Gastrocnemius medialis (tissue), 4 donors: ENCODE measurements at regions not wholly inside any gene's neighbourhood (a gene's known extent, or its start where the extent isn't known, plus 50 kb on each side); places are given as distances from the start of the nearest gene placed in this dataset.

Experiments used
- ATAC-seq, 2 donors: fragments of 150-250 bp; one replicate each; pipeline ENCODE4 v1.9.1; 2016
- DNase-seq, 2 donors: peaks; one replicate each; pipeline ENCODE4 v3.0.0-alpha.2; 2019
- H3K27ac ChIP-seq, 4 donors: fragments of 200-600 bp; sonication (generic); 1 replicate in 1 of 4; 2 replicates in 3 of 4; pipeline ENCODE4 v1.5.1; 2016 to 2018; ENCODE audit warnings: mild to moderate bottlenecking in 2 of 4, moderate library complexity in 1 of 4
- H3K27me3 ChIP-seq, 3 donors: fragments of 200-600 bp; sonication (generic) in 2 of 3; 1 replicate in 1 of 3; 2 replicates in 2 of 3; pipeline versions ENCODE4 v1.5.1 to v1.6.0; 2016 to 2019; ENCODE audit warnings: mild to moderate bottlenecking in 1 of 3, moderate library complexity in 1 of 3
- H3K36me3 ChIP-seq, 2 donors: fragments of 200-600 bp; sonication (generic) in 1 of 2; one replicate each; pipeline ENCODE4 v1.5.1; 2017 to 2018
- H3K4me1 ChIP-seq, 2 donors: fragments of 200-600 bp; sonication (generic) in 1 of 2; one replicate each; pipeline ENCODE4 v1.5.1; 2016 to 2017; ENCODE audit warnings: mild to moderate bottlenecking in 2 of 2
- H3K4me3 ChIP-seq, 4 donors: fragments of 200-600 bp; sonication (generic) in 3 of 4; 1 replicate in 1 of 4; 2 replicates in 3 of 4; pipeline ENCODE4 v1.5.1; 2016 to 2019; ENCODE audit warnings: mild to moderate bottlenecking in 2 of 4
- H3K9me3 ChIP-seq, 3 donors: fragments of 200-600 bp; sonication (generic) in 2 of 3; 1 replicate in 1 of 3; 2 replicates in 2 of 3; pipeline ENCODE4 v1.5.1; 2016 to 2019
- POLR2A ChIP-seq, 2 donors: fragments of 450-650 bp; IDR thresholded peaks; one replicate each; pipeline ENCODE4 v1.6.1; 2017; ENCODE audit warnings: antibody characterized with exemption in 2 of 2, mild to moderate bottlenecking in 2 of 2, moderate library complexity in 2 of 2
- in situ Hi-C, 4 donors: fragments of 200-750 bp; cut with MboI; loops; one replicate each; pipeline versions ENCODE4 v1.15.0 to v1.8.0; 2017; ENCODE audit warnings: low sequenced_read_pairs in 4 of 4
- intact Hi-C: fragments of 100-400 bp; cut with DNase I; formaldehyde crosslinking; loops from one replicate; pipeline ENCODE4 v1.15.1; 2023; ENCODE audit warnings: low total_unique reads
- TF ChIP-seq, protein P1 (sequence below), 5 experiments: fragments of 450-650 bp in 3 of 5; fragments of 200-600 bp in 2 of 5; sonication (generic) in 2 of 5; IDR thresholded peaks in 4 of 5; conservative IDR thresholded peaks in 1 of 5; 1 replicate in 4 of 5; 2 replicates in 1 of 5; pipeline ENCODE4 v1.5.1; 2016 to 2019; ENCODE audit warnings: antibody characterized with exemption in 5 of 5, mild to moderate bottlenecking in 3 of 5, moderate library complexity in 3 of 5

DNA sequence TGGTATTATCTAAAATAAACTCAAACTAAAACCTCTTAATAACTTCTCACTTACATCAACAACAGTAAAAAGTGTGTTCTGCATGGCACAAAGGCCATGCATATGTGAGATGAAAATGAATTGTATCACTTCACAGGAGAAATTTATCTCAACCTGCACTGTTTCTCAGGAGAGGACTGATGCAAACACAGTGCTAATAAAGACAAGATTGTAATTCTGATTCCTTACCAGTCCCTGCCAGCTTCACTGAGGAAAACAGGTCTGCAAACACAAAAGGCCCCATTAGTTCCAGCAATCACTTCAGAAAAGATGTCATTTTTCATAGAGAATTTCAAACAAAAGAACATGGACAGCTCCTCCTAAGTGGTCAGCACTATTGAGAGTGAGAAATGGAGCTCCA lies 117.3 kb upstream of the PDE4D start:
- Histone ChIP-seq H3K4me1 (no peaks in the 10 kb centered on the region), H3K9me3 (no peaks in the 10 kb centered on the region), H3K36me3 (no peaks in the 10 kb centered on the region), H3K27ac (no peak overlapping the region), H3K4me3 (no peak overlapping the region), H3K27me3 (no peaks in the 10 kb centered on the region)
- in situ Hi-C loops (no loop called here), intact Hi-C loops (no loop called here)
- no peak for ATAC-seq
- TF ChIP-seq, protein P1, sequence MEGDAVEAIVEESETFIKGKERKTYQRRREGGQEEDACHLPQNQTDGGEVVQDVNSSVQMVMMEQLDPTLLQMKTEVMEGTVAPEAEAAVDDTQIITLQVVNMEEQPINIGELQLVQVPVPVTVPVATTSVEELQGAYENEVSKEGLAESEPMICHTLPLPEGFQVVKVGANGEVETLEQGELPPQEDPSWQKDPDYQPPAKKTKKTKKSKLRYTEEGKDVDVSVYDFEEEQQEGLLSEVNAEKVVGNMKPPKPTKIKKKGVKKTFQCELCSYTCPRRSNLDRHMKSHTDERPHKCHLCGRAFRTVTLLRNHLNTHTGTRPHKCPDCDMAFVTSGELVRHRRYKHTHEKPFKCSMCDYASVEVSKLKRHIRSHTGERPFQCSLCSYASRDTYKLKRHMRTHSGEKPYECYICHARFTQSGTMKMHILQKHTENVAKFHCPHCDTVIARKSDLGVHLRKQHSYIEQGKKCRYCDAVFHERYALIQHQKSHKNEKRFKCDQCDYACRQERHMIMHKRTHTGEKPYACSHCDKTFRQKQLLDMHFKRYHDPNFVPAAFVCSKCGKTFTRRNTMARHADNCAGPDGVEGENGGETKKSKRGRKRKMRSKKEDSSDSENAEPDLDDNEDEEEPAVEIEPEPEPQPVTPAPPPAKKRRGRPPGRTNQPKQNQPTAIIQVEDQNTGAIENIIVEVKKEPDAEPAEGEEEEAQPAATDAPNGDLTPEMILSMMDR (IDR thresholded peaks at IDR 0.05 in 4 of 5, conservative IDR thresholded peaks at IDR 0.05 in 1 of 5), result no peak
- TF ChIP-seq POLR2A (IDR thresholded peaks at IDR 0.05), result no peak
- DNase-seq, result no peak

DNA sequence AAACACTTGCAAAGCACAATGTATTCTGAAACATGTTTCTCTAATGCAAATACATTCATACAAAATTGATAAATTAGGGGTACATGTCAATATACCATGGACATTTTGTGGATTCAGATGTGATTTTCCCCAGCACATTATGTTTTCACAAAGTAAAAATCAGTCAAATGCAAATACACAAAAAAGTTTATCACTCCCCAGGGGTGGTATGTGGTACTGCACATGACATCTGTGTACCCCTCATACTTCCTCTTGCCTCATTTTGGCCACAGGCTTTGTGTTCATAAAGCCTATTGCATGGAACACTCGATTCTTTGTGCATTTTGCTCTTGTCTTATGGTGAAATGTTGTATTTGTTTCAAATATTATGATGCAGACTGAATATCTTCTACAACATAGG lies 116.8 kb upstream of the PDE4D start:
- Histone ChIP-seq H3K36me3 (no peaks in the 10 kb centered on the region), H3K27me3 (no peaks in the 10 kb centered on the region), H3K27ac (no peak overlapping the region), H3K4me3 (no peak overlapping the region), H3K9me3 (no peaks in the 10 kb centered on the region), H3K4me1 (no peaks in the 10 kb centered on the region)
- DNase-seq (no peak), ATAC-seq (no peak)
- TF ChIP-seq, protein P1 (IDR thresholded peaks at IDR 0.05 in 4 of 5, conservative IDR thresholded peaks at IDR 0.05 in 1 of 5), result peak in 1 of 5 experiments; percentile 18
- no peak for TF ChIP-seq POLR2A (IDR thresholded peaks at IDR 0.05)
- intact Hi-C loops, result no loop called here
- in situ Hi-C loops, result no loop called here

- no peak overlapping the region for H3K4me3 ChIP-seq
- no peaks in the 10 kb centered on the region for H3K27me3 ChIP-seq
- TF ChIP-seq POLR2A (IDR thresholded peaks at IDR 0.05), result no peak
- TF ChIP-seq, protein P1 (IDR thresholded peaks at IDR 0.05 in 4 of 5, conservative IDR thresholded peaks at IDR 0.05 in 1 of 5), result no peak
- no peak overlapping the region for H3K27ac ChIP-seq
- peaks cover 0 to 3% (median 0%) of the 10 kb centered on the region in 3 donors for H3K9me3 ChIP-seq
- DNase-seq (no peak), ATAC-seq (no peak)
- intact Hi-C loops, result no loop called here
- no peaks in the 10 kb centered on the region for H3K36me3 ChIP-seq
- in situ Hi-C loops, result no loop called here
- H3K4me1 ChIP-seq, result no peaks in the 10 kb centered on the region
Measured at GRCh38 chr5:60007729-60008128, 114.2 kb upstream of the PDE4D start.

- DNase-seq (no peak), ATAC-seq (no peak)
- TF ChIP-seq, protein P1 (IDR thresholded peaks at IDR 0.05 in 4 of 5, conservative IDR thresholded peaks at IDR 0.05 in 1 of 5), result no peak
- TF ChIP-seq POLR2A (IDR thresholded peaks at IDR 0.05), result no peak
- intact Hi-C loops (no loop called here), in situ Hi-C loops (no loop called here)
- Histone ChIP-seq H3K9me3 (peaks cover 0 to 3% (median 0%) of the 10 kb centered on the region in 3 donors), H3K36me3 (no peaks in the 10 kb centered on the region), H3K4me1 (no peaks in the 10 kb centered on the region), H3K4me3 (no peak overlapping the region), H3K27ac (no peak overlapping the region), H3K27me3 (no peaks in the 10 kb centered on the region)
Measured at GRCh38 chr5:59999056-59999455, 105.5 kb upstream of the PDE4D start.

DNA sequence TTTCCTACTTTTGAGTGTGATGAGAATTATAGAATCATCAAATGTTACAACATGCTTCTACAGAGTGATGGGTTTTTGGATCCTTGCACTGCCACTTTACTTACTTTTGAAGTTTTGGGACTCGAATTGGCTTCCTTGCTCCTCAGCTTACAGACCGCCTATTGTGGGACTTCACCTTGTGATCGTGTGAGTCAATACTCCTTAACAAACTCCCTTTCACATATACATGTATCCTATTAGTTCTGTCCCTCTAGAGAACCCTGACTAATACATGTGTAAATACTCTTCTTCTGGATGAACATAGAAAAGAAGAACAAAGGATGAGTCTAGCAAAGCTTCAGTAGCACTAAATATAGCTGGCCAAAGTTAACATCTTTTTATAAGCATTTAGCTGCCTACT lies 98.7 kb upstream of the PDE4D start:
- intact Hi-C loops (no loop called here), in situ Hi-C loops (no loop called here)

More for the DNA sequence above, 98.7 kb upstream of the PDE4D start:
- H3K36me3 ChIP-seq, result no peaks in the 10 kb centered on the region
- no peak for DNase-seq
- no peaks in the 10 kb centered on the region for H3K4me1 ChIP-seq
- H3K27ac ChIP-seq, result no peak overlapping the region
- no peak overlapping the region for H3K4me3 ChIP-seq
- H3K9me3 ChIP-seq, result no peaks in the 10 kb centered on the region
- no peaks in the 10 kb centered on the region for H3K27me3 ChIP-seq
- ATAC-seq, result no peak
- TF ChIP-seq, protein P1 (IDR thresholded peaks at IDR 0.05 in 4 of 5, conservative IDR thresholded peaks at IDR 0.05 in 1 of 5), result no peak
- no peak for TF ChIP-seq POLR2A (IDR thresholded peaks at IDR 0.05)
